ENCODE measurements at regions not wholly inside any gene's neighbourhood (a gene's known extent, or its start where the extent isn't known, plus 50 kb on each side); places are given as distances from the start of the nearest gene placed in this dataset.

DNA sequence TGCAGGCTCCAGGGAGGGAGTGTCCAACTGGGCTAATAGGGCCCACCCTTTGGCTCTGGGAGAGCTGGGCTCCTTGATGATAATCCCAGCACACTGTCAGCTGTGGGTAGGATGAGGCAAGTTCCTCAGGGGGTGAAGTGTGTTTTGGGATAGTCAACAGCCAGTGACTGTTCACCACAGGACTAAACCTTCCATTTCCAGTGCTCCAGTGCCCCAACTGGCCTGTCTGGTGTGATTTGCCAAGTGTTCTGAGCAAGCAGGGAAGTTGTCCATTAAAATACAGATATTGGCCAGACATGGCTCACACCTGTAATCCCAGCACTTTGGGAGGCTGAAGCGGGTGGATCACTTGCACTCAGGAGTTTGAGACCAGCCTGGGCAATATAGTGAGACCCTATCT, 150.9 kb downstream of the TM9SF2 start:
- TF ChIP-seq RAD21 (IDR thresholded peaks at IDR 0.05 in 1 of 2, conservative IDR thresholded peaks at IDR 0.05 in 1 of 2; ENCODE audit: low read depth in 2 of 2, low read length in 2 of 2) (no peak), POLR2A (IDR thresholded peaks at IDR 0.05; ENCODE audit: control extremely low read depth in 1 of 2, low read depth in 2 of 2, low read length in 2 of 2) (no peak), CTBP2 (IDR thresholded peaks at IDR 0.05; ENCODE audit: borderline replicate concordance, insufficient read depth, insufficient read length, low read length) (no peak), TAF1 (IDR thresholded peaks at IDR 0.05; ENCODE audit: low read depth, low read length) (no peak), JUN (IDR thresholded peaks at IDR 0.05; ENCODE audit: low read depth, low read length) (no peak)
- TF ChIP-seq, protein P1, sequence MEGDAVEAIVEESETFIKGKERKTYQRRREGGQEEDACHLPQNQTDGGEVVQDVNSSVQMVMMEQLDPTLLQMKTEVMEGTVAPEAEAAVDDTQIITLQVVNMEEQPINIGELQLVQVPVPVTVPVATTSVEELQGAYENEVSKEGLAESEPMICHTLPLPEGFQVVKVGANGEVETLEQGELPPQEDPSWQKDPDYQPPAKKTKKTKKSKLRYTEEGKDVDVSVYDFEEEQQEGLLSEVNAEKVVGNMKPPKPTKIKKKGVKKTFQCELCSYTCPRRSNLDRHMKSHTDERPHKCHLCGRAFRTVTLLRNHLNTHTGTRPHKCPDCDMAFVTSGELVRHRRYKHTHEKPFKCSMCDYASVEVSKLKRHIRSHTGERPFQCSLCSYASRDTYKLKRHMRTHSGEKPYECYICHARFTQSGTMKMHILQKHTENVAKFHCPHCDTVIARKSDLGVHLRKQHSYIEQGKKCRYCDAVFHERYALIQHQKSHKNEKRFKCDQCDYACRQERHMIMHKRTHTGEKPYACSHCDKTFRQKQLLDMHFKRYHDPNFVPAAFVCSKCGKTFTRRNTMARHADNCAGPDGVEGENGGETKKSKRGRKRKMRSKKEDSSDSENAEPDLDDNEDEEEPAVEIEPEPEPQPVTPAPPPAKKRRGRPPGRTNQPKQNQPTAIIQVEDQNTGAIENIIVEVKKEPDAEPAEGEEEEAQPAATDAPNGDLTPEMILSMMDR (IDR thresholded peaks at IDR 0.05; ENCODE audit: control extremely low read depth in 1 of 3, insufficient read depth in 1 of 3, low read depth in 1 of 3, low read length in 3 of 3) = no peak

Measured in H1 (cell line).